GM23248 (cell line): ENCODE measurements at regions not wholly inside any gene's neighbourhood (a gene's known extent, or its start where the extent isn't known, plus 50 kb on each side); places are given as distances from the start of the nearest gene placed in this dataset.

Experiments
- DNase-seq: peaks from one replicate; pipeline ENCODE4 v3.0.0-alpha.2; 2015
- H2AFZ ChIP-seq: fragments of 200-600 bp; sonication (generic); 2 replicates; pipeline ENCODE4 v1.6.1; 2016; ENCODE audit warnings: antibody characterized with exemption
- H3F3A ChIP-seq: fragments of 200-600 bp; sonication (generic); 2 replicates; pipeline ENCODE4 v1.6.1; 2016; ENCODE audit warnings: mild to moderate bottlenecking, antibody characterized with exemption, mixed run types; ENCODE audit not compliant: insufficient read depth
- H3K27ac ChIP-seq: fragments of 200-600 bp; sonication (generic); 2 replicates; pipeline ENCODE4 v1.5.1; 2016; ENCODE audit warnings: mild to moderate bottlenecking
- H3K27me3 ChIP-seq: fragments of 200-600 bp; sonication (generic); replicated peaks from 2 replicates; pipeline ENCODE4 v1.6.1; 2016; ENCODE audit warnings: mild to moderate bottlenecking; ENCODE audit not compliant: insufficient read depth
- H3K36me3 ChIP-seq: fragments of 200-600 bp; sonication (generic); 2 replicates; pipeline ENCODE4 v1.6.1; 2016; ENCODE audit warnings: low read depth, mild to moderate bottlenecking
- H3K4me1 ChIP-seq: fragments of 200-600 bp; sonication (generic); 2 replicates; pipeline ENCODE4 v1.6.1; 2016; ENCODE audit warnings: mild to moderate bottlenecking; ENCODE audit not compliant: insufficient read depth
- H3K4me2 ChIP-seq: fragments of 200-600 bp; sonication (generic); one replicate; pipeline ENCODE4 v1.6.1; 2016; ENCODE audit warnings: mild to moderate bottlenecking; ENCODE audit not compliant: unreplicated experiment
- H3K4me3 ChIP-seq: fragments of 200-600 bp; sonication (generic); 2 replicates; pipeline ENCODE4 v1.5.1; 2016; ENCODE audit warnings: mild to moderate bottlenecking
- H3K79me2 ChIP-seq: fragments of 200-600 bp; sonication (generic); 2 replicates; pipeline ENCODE4 v1.6.1; 2016; ENCODE audit warnings: mild to moderate bottlenecking; ENCODE audit not compliant: insufficient read depth
- H3K9ac ChIP-seq: fragments of 200-600 bp; sonication (generic); 2 replicates; pipeline ENCODE4 v1.6.1; 2016; ENCODE audit warnings: mild to moderate bottlenecking
- H3K9me2 ChIP-seq: fragments of 200-600 bp; sonication (generic); 2 replicates; pipeline ENCODE4 v1.6.1; 2016; ENCODE audit warnings: mixed run types, mild to moderate bottlenecking, moderate library complexity; ENCODE audit not compliant: insufficient read depth
- H3K9me3 ChIP-seq: fragments of 200-600 bp; sonication (generic); one replicate; pipeline ENCODE4 v1.6.1; 2017; ENCODE audit warnings: low read depth
- H4K20me1 ChIP-seq: fragments of 200-600 bp; sonication (generic); 2 replicates; pipeline ENCODE4 v1.6.0; 2016; ENCODE audit not compliant: insufficient read depth
- EZH2 ChIP-seq: fragments of 200-600 bp; sonication (generic); IDR thresholded peaks from 2 replicates; pipeline ENCODE4 v1.6.1; 2018; ENCODE audit warnings: antibody characterized with exemption, mild to moderate bottlenecking; ENCODE audit not compliant: insufficient read depth, poor library complexity, severe bottlenecking
- EZH2phosphoT487 ChIP-seq: fragments of 200-600 bp; sonication (generic); IDR thresholded peaks from 2 replicates; pipeline ENCODE4 v1.6.1; 2018; ENCODE audit warnings: antibody characterized with exemption, moderate library complexity, mild to moderate bottlenecking, low read depth; ENCODE audit not compliant: insufficient read depth
- WGBS, 2 experiments: methylation state at CpG; one replicate each; pipeline ENCODE4 v1.1.6; 2015 to 2017; ENCODE audit warnings: low lambda C conversion rate in 2 of 2, low coverage in 1 of 2; ENCODE audit errors: missing lambda C conversion rate in 2 of 2; 5-methylcytosine and 5-hydroxymethylcytosine counted together
- in situ Hi-C: fragments of 300-500 bp; cut with MboI; formaldehyde crosslinking; loops from 2 replicates; pipeline ENCODE4 v1.15.0; 2020

DNA sequence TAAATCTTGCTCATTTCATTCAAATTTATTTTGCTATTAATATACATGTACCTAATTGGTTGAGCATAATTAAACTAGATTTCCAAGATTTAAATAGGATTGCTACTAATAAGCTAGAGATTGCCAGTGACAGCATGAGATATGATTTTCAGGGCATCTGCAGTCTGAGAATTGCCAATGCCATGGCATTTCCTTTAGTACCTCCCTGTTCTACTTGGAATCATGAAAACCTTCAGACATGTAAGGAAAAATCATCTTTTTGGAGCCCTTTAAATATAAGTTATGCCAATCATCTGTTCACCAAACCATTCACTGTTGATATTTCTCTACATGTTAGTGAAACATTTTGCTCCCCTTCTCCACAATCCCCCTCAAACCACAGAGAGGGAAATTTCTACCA, 691.4 kb downstream of the DNAH5 start:
- Histone ChIP-seq H3K36me3 (no peaks in the 10 kb centered on the region), H3K4me3 (no peak overlapping the region), H3F3A (no peaks in the 10 kb centered on the region), H3K9me3 (no peaks in the 10 kb centered on the region), H3K27me3 (no peaks in the 10 kb centered on the region), H3K4me2 (no peak overlapping the region), H3K4me1 (no peaks in the 10 kb centered on the region), H3K9ac (no peak overlapping the region), H3K79me2 (no peaks in the 10 kb centered on the region), H3K9me2 (no peaks in the 10 kb centered on the region), H2AFZ (no peak overlapping the region), H4K20me1 (no peaks in the 10 kb centered on the region), H3K27ac (no peak overlapping the region)
- in situ Hi-C loops, result no loop called here
- TF ChIP-seq EZH2phosphoT487 (no peak), EZH2 (no peak)
- DNase-seq, result no peak

DNA sequence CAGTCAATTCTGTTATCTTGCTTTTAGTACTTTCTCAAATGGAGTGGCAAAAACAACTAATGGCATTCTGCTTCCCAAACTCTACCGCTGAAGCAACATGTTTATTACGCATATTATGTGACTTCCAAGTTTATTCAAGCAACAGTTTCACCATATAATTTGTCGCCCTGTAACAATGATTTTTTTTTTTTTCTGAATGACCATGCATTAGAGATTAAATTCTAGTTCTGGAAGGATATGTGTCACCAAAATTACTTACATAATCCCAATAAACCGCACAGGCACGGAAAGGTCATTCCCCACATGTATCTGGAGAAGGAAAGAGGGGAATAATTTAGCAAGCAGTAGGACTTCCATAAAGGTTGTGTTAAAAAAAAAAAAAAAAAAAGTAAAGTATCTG, 691.8 kb downstream of the DNAH5 start:
- H3K27me3 ChIP-seq, result no peaks in the 10 kb centered on the region
- H3F3A ChIP-seq, result no peaks in the 10 kb centered on the region
- H3K4me1 ChIP-seq, result no peaks in the 10 kb centered on the region
- H2AFZ ChIP-seq, result no peak overlapping the region
- H3K9me3 ChIP-seq, result no peaks in the 10 kb centered on the region
- no peak for TF ChIP-seq EZH2phosphoT487
- TF ChIP-seq EZH2, result no peak
- H3K36me3 ChIP-seq, result no peaks in the 10 kb centered on the region
- no peak overlapping the region for H3K4me3 ChIP-seq
- no peaks in the 10 kb centered on the region for H3K9me2 ChIP-seq
- no peak overlapping the region for H3K27ac ChIP-seq
- DNase-seq, result no peak
- H3K9ac ChIP-seq, result no peak overlapping the region
- in situ Hi-C loops, result no loop called here
- no peaks in the 10 kb centered on the region for H3K79me2 ChIP-seq
- no peaks in the 10 kb centered on the region for H4K20me1 ChIP-seq
- H3K4me2 ChIP-seq, result no peak overlapping the region
- WGBS, 2 experiments, result 49 to 54% methylated on average over 5 of the region's 5 CpGs

DNA sequence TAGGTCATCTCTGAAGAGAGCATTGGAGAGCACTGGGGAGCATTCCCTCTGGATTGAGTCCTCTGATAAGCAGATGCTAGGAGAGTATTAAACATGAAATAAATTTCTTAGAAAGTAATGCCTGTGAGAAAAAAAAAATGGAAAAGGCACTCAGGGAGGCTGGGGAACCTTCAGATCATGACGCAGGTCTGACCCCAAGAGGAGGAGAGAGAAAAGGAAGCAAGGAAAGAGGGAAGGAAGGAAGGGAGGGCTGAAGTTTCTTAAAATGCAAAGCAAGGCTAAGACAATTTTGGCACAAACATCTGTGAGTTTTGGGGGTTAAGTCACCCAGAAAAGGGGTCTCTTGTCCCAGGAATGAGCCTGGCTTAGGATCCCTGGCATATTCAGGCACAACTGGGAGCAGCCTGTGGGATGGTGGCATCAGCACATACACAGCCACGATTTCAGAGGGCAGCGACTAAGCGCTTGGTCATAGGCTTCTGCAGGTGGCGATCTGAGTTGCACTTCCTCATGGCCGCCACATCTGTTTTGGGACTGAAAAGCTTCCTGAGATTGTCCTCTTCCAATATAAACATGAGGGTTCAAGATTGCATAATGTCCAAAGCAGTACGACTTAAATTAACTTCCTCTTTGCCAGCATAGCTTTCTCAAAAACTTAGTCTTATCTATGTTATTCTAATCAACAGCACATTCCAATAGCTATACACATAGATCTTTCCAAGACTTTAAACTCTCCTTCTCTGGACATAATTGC, 692.7 kb downstream of the DNAH5 start:
- Histone ChIP-seq H3K36me3 (no peaks in the 10 kb centered on the region), H3K4me2 (no peak overlapping the region), H3K9me2 (no peaks in the 10 kb centered on the region), H3K79me2 (no peaks in the 10 kb centered on the region), H3K27me3 (no peaks in the 10 kb centered on the region), H3K4me3 (no peak overlapping the region), H4K20me1 (no peaks in the 10 kb centered on the region), H2AFZ (no peak overlapping the region), H3K9me3 (no peaks in the 10 kb centered on the region), H3F3A (no peaks in the 10 kb centered on the region), H3K4me1 (no peaks in the 10 kb centered on the region), H3K27ac (no peak overlapping the region), H3K9ac (no peak overlapping the region)
- 47 to 52% methylated on average over 7 of the region's 7 CpGs for WGBS, 2 experiments
- peak; percentile 0 for DNase-seq
- in situ Hi-C loops, result no loop called here
- TF ChIP-seq EZH2, result no peak
- no peak for TF ChIP-seq EZH2phosphoT487

DNA sequence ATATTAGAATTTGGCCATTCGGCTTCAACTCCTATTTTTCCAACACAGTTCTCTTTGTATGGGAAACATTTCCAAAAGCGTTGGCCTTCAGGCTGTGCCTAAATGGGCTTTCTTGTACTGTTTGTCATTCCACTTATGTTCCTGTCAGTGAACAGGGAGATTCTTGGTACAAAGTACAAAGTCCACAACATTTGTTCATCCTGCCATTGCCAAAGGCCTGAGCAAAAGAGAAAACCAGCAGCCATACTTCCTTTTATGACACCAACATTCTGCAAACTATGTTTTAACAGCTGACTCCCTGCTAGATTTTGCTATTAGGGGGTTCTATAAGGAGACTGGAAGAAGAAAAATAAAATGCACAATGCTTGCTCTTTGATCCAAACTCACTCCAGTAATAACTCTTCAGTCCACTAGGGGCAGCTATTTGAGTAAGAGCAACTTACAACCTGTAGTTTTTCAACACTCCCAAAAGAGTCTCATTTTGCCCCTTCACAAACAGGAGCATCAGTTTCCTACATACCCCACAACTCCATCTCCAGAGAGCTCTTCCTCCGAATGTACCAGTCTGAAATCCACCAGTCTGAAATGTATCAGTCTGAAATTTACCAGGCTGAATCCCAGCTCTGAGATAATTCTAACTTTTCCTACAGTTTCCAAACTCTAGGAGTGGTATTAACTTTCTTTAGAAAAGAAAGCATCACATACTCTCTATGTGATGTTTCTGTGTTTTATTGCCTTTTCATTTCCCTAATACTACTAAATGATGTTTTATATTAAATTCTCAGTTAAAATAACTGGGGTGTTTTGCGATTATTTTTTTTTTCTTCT, 693.8 kb downstream of the DNAH5 start:
- Histone ChIP-seq H3K4me1 (no peaks in the 10 kb centered on the region), H3K4me3 (no peak overlapping the region), H3K27ac (no peak overlapping the region), H3K79me2 (no peaks in the 10 kb centered on the region), H3K27me3 (no peaks in the 10 kb centered on the region), H3K4me2 (no peak overlapping the region), H3F3A (no peaks in the 10 kb centered on the region), H3K9me2 (no peaks in the 10 kb centered on the region), H3K36me3 (no peaks in the 10 kb centered on the region), H3K9ac (no peak overlapping the region), H3K9me3 (no peaks in the 10 kb centered on the region), H2AFZ (no peak overlapping the region), H4K20me1 (no peaks in the 10 kb centered on the region)
- WGBS, 2 experiments, result 40% methylated on average over 4 of the region's 4 CpGs
- peak; percentile 59 for DNase-seq
- in situ Hi-C loops, result no loop called here
- no peak for TF ChIP-seq EZH2phosphoT487
- no peak for TF ChIP-seq EZH2
